HG02840 (cell line): ENCODE measurements at regions not wholly inside any gene's neighbourhood (a gene's known extent, or its start where the extent isn't known, plus 50 kb on each side); places are given as distances from the start of the nearest gene placed in this dataset.
A peak's percentile ranks its signal among the peaks of the same experiment; 100 is the strongest.

Experiments used
- ATAC-seq: cut with Tn5 transposase; IDR thresholded peaks from one replicate; pipeline ENCODE4 v1.9.1; 2021; ENCODE audit warnings: mild to moderate bottlenecking, moderate library complexity, moderate number of reproducible peaks; ENCODE audit not compliant: unreplicated experiment, low FRiP score

DNA sequence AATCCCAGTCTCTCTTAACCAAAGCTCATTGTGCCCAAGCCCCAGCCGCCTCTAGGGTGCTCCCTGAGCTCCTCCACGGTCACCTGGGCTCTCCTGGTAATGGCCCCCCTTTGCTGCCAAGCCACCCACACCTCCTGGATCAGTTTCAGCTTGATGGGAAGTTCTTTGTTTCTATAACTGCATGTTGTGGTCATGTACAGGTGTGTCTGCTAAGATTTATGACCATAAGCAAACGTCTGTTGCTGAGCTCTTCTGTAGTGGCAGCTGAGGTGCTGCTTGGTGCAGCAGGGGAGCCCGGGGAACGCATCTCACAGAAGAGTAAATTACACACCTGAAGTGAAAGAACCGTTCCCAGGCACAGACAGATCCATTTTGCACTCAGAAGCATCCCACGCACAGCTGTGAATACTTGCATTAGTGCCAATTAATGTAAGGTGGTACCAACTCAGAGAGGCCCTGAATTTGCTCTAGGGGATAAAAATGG is 194.6 kb upstream of the ARID1B start:
- no peak for ATAC-seq

DNA sequence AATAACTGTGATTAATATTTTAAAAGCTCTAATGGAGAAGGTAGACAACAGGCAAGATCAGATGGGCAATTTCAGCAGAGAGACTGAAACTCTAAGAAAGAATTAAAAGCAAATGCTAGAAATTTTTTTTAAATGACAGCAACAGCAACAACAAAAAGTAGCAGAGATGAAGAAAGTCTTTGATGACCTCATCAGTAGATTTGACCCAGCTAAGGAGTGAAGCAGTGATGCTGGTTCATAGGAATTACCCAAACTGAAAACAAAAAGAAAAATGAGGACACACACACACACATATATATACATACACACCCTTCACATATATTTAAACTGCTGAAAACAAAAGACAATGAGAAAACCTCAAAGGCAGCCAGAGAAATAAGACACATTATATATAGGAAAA is 197.6 kb upstream of the ARID1B start:
- ATAC-seq: no peak

GRCh38 chr6:156577749-156578148 is 199.4 kb upstream of the ARID1B start:
- no peak for ATAC-seq

DNA sequence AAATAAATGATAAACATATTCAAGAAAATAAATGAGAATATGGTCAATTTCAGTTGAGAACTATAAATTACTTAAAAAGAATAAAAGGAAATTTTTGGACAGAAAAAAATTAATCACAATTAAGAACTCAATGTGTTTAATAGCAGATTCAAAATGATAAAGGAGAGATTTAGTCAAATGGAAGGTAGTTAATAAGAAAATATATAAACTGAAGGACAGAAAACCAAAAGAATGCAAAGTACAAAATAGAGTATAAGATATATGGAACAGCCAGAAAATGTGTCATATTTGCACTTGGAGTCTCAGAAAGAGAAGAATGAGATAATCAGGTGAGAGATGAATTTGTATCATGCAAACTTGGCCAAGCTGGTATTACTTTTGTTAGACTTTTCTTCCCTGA is 201.8 kb upstream of the ARID1B start:
- no peak for ATAC-seq

DNA sequence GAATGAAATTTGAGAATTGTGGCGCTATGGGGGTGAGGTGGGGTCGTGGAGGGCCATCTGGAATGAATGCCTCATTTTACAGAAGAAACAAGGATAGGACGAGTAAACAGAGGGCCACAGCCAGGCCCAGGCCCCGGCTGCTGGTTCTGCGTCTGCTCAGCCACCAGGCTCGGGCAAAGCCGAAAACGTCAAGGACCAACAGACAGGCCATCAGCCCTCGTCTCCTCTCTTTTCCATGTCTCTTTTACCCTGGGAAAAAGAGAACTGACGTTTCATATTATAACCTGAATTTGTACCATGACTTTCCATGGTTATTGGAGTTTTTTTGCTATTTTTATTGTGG is 212.4 kb upstream of the ARID1B start:
- ATAC-seq: no peak

DNA sequence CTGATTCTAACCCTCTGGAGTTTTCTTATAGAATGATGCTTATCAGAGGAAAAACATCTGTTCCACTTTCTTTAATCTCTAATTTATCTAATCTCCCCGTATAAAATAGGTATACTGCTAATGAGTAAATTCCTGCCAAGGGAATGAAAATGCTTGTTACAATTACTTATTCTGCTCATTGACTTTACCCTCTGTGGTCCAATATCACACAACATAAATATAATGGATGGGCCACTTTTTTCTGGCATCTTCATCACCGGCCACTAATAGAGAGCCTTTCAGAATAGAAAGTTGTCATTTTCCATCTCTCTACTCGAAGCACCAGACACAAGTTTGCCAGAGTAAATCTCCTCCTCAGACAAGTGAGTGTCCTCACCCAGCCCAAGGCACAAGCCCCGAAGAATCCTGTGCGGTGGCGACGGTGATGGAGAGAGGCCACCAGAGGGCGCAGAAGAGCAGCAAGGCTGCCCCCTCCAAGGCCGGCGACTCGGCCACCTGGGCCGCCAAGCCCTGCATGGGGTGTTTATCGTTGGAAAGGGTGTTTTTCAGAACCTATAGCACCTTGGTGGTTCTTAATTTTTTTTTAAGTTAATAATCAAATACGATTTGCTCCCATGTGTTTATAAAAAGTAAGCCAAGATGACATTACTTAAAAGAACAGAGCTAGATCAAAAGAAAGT is 212.9 kb upstream of the ARID1B start:
- peak; percentile 94 for ATAC-seq

GRCh38 chr6:156563714-156564113 is 213.5 kb upstream of the ARID1B start:
- ATAC-seq: no peak

- ATAC-seq: no peak
These were observed 214.5 kb upstream of the ARID1B start for GRCh38 chr6:156562636-156563035.

DNA sequence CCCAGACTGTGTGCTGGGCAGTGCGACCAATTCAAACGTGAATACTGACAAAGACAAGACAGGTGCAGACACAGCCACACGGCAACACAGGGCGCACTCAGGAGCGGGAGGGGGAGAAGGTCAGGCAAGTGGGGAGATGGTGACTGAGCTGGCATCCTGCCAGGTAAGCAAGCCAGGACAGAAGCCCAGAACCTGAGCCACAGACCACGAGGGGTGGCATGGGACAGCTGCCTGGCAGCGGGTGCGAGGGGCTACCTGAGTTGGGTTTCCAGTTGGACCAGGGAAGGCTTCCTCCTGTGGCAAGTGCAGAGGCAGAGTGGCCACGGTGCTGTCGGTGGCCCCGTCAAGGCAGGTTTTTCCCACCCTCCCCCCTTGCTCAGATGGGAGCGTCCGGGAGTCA is 215.2 kb upstream of the ARID1B start:
- ATAC-seq: no peak

- ATAC-seq: no peak
These were observed 216.7 kb upstream of the ARID1B start for GRCh38 chr6:156560476-156560875.

- no peak for ATAC-seq
These were observed 218.0 kb upstream of the ARID1B start for GRCh38 chr6:156559162-156559690.

DNA sequence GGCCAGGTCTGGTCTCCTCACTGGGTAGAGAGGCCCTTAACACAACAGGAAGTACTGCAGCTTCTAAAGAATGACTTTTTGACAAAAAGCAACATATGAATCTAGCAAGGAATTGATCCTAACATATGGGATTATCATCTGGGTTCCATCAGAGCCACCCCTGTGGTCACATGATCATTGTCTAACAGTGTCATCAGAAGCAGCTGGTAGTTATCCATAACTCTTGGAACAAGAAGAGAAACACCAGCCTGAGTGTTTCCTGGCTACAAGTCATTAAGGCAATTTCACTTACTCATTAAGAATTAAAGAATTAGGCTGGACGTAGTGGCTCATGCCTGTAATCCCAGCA is 219.3 kb upstream of the ARID1B start:
- ATAC-seq: no peak

DNA sequence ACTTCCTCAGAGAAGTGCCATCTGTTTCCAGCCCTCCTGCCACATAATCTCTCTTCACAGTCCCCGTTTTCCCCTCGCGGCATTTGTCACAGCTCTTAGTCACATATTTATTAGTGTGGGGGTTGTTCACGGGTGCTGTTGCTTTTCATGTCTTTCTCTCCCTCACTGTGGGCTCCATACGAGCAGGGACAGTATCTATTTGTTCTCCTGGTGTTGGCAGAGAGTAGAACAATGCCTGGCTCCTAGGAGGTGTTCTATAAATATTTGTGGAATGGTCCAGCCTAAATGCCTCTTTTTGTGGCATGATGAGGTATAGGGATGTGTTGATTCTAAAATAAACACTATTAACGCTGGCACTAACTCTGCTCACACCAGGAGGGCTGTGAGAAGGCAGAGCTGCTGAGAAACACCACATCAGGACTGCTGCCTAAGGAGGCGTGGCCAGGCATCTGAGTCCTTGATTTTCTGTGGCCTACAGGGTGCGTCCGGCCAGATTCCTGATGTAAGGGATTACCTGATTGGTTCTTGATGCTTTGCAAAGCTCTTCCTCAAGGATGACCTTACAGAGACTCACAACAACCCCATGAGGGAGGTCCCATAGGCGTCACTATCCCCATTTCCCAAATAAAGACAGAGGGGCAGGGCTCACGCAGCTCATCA is 219.8 kb upstream of the ARID1B start:
- no peak for ATAC-seq

GRCh38 chr6:156556811-156557210 is 220.4 kb upstream of the ARID1B start:
- no peak for ATAC-seq

GRCh38 chr6:156555116-156555515 is 222.1 kb upstream of the ARID1B start:
- ATAC-seq: no peak

DNA sequence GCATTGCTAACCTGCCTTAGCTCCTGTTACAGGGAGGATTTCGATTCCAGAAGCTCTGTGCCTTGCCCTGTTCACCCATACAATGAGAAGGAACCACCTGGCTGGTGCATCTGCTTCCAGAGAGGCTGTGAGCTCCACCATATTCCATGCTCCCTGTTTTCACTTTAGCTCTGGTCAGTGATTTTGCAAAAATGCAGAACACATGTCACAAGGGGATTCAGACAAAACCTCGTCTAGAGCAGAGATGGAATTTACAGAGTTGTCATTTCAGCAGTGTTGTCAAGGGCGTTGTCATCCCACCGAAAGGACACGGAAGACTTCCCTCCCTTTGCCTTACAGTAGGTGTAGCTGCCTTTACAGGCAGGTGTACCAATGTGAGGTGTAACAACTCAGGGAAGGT is 223.0 kb upstream of the ARID1B start:
- ATAC-seq: no peak

DNA sequence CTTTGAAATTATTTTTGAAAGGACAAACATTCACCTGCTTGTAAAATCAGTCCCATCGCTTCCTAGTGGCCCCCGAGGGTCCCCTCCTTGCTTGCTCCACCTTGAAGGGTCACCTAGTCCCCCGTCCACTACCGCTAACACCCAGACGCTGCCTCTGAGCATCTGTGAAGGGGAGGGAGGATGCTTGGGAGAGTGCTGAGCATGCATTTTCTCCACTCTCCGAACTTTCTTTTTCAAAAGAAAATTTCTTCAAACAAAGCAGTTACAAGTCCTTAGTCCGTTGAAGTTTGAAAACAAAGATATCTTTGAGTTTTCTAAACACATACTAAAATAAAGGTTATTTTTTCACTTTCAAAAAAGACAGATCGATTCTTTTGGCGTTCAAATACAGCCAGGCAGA is 224.3 kb upstream of the ARID1B start:
- no peak for ATAC-seq

DNA sequence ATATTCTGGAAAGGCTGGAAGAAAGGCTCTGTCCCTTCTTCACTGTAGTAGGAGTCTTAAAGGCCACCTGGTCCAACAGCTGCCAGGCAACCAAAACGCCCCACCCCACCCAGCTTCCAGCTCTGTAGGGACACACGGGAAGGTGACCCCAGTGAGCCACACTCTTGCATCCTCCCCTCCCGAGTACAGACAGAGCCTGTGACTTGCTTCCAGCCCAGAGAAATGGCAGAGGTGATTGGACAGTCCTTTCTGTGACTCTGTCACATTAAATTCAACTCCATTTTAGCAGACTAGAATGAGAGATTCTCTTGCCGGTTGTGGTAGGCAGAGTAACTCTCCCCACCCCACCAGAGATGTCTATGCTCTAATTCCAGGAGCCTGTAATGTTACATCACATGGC is 226.2 kb upstream of the ARID1B start:
- ATAC-seq: no peak

- ATAC-seq: no peak
These were observed 231.2 kb upstream of the ARID1B start for GRCh38 chr6:156545931-156546330.

DNA sequence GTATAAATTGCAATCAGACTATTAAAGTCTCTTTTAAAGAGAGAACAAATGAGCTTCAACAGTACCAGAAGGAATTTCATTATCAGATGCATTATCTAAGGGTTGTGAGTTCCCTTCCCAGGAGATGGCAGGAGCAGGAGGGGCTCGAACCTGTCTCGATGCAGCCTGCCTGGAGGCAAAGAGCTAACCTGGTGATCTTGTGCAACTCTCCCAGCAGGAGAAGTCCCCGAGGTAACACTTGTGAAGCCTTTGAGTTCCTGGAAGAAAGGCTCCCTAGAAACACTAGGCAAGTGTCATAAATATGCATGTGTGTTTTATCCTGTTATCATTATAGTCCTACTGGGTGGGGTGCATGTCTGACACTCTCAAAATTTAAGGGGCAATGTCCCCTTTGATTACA is 232.2 kb upstream of the ARID1B start:
- ATAC-seq: no peak

DNA sequence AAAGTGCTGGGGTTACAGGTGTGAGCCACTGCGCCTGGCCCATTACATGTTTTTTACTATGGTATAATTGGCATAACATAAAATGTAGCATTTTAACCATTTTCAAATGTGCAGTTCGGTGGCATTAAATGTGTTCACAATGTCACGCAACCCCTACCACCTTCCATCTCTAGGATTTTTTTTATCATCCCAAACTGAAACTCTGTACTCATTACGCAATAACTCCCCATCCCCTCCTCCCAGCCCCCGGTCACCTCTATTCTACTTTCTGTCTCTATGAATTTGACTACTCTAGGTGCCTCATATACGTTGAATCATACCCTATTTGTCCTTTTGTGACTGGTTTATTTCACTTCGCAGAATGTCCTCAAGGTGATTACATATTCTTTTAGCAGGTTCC is 233.1 kb upstream of the ARID1B start:
- ATAC-seq: no peak

DNA sequence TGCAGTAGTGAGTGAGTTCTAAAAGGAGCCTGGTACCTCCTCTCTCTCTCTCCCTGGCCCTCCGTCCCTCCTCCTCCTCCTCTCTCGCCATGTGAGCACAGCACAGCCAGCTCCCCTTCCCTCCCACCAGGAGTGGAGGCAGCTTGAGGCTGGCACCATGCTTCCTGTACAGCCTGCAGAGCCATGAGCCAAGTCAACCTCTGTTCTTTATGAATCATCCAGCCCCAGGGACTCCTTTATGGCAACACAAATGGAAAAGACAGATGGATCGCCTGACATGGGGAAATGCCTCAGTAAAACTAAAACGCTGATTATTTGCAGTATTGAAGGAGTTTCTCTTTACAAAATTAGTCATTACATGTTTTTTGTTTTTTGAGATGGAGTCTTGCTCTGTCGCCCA is 233.7 kb upstream of the ARID1B start:
- ATAC-seq: no peak
